ENCODE measurements at regions not wholly inside any gene's neighbourhood (a gene's known extent, or its start where the extent isn't known, plus 50 kb on each side); places are given as distances from the start of the nearest gene placed in this dataset.
"Not testable (repeated sequence)": the region's sequence is repeated elsewhere in the genome, so short reads cannot be mapped to it uniquely, and the experiment has no call there.

DNA sequence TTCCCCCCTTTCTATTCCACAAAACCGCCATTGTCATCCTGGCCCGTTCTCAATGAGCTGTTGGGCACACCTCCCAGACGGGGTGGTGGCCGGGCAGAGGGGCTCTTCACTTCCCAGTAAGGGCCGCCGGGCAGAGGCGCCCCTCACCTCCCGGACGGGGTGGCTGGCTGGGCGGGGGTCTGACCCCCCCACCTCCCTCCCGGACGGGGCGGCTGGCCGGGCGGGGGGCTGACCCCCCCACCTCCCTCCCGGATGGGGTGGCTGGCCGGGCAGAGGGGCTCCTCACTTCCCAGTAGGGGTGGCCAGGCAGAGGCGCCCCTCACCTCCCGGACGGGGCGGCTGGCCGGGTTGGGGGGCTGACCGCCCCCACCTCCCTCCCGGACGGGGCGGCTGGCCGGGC, 363.6 kb upstream of the UMPS start:
- H2AK5ac ChIP-seq (ENCODE audit: low read depth, low read length); H3K79me1 ChIP-seq (ENCODE audit: low read depth, low read length); H4K20me1 ChIP-seq (replicated peaks in 1 of 2; ENCODE audit: control insufficient read depth in 1 of 2, insufficient read depth in 2 of 2, low read length in 2 of 2); H2BK120ac ChIP-seq (replicated peaks; ENCODE audit: low read depth, low read length); H2BK12ac ChIP-seq (ENCODE audit: low read depth, low read length); H3K4ac ChIP-seq (replicated peaks; ENCODE audit: insufficient read length, low read depth, low read length); H3K4me3 ChIP-seq (ENCODE audit: extremely low read depth in 1 of 4, insufficient read depth in 2 of 4, low read depth in 3 of 4, low read length in 4 of 4); FAIRE-seq; H3K23me2 ChIP-seq (ENCODE audit: low read depth, low read length); H3K79me2 ChIP-seq (ENCODE audit: control insufficient read depth in 1 of 2, insufficient read depth in 2 of 2, low read length in 2 of 2); H3K18ac ChIP-seq (ENCODE audit: extremely low read depth, low read length); H2AFZ ChIP-seq (ENCODE audit: low read length); H3K4me1 ChIP-seq (replicated peaks in 1 of 4; ENCODE audit: control insufficient read depth in 3 of 4, insufficient read depth in 4 of 4, low read length in 3 of 4); DNase-seq (ENCODE audit: low read depth in 1 of 2, low spot score in 2 of 2); H3K14ac ChIP-seq (ENCODE audit: insufficient read length); H3K4me2 ChIP-seq (ENCODE audit: insufficient read depth in 1 of 2, low read depth in 2 of 2, low read length in 2 of 2); H3K27ac ChIP-seq (ENCODE audit: low read depth, low read length); H3K56ac ChIP-seq (replicated peaks; ENCODE audit: insufficient read length, low read depth, low read length); CTCF ChIA-PET (ENCODE audit: partially characterized antibody); H3K36me3 ChIP-seq (ENCODE audit: control insufficient read depth in 2 of 4, insufficient read depth in 4 of 4, low read length in 3 of 4); H4K5ac ChIP-seq (ENCODE audit: insufficient read length, low read depth, low read length); H4K8ac ChIP-seq (ENCODE audit: extremely low read depth, insufficient read depth, low read length); H2BK5ac ChIP-seq (ENCODE audit: low read depth, low read length); POLR2A ChIA-PET (ENCODE audit: partially characterized antibody); H3K27me3 ChIP-seq (replicated peaks in 1 of 4; ENCODE audit: control insufficient read depth in 3 of 4, extremely low read depth in 1 of 4, insufficient read depth in 3 of 4, low read length in 3 of 4); H3K23ac ChIP-seq (ENCODE audit: insufficient read length); H4K91ac ChIP-seq (replicated peaks; ENCODE audit: insufficient read length, low read length); H3K9ac ChIP-seq (replicated peaks in 1 of 4; ENCODE audit: extremely low read depth in 1 of 4, low read depth in 3 of 4, low read length in 3 of 4); H2BK15ac ChIP-seq (ENCODE audit: low read length); H2BK20ac ChIP-seq (ENCODE audit: low read length): not testable (repeated sequence)
- WGBS, 2 experiments (ENCODE audit: extremely low coverage in 1 of 2, insufficient coverage in 1 of 2, insufficient read length in 1 of 2, insufficient replicate concordance in 2 of 2, low coverage in 1 of 2, low lambda C conversion rate in 2 of 2, missing lambda C conversion rate in 1 of 2), result no CpG with 5 or more reads among the region's 27 CpGs
- H3K9me3 ChIP-seq (ENCODE audit: insufficient read depth in 2 of 2, low read depth in 1 of 2, low read length in 1 of 2), result peaks cover 0 to 12% of the 10 kb centered on the region in 2 experiments; a peak in 2 of 4 replicates
